Fibroblast of skin of scalp (primary cell): ENCODE measurements at regions not wholly inside any gene's neighbourhood (a gene's known extent, or its start where the extent isn't known, plus 50 kb on each side); places are given as distances from the start of the nearest gene placed in this dataset.
A peak's percentile ranks its signal among the peaks of the same experiment; 100 is the strongest.
"Not testable (repeated sequence)": the region's sequence is repeated elsewhere in the genome, so short reads cannot be mapped to it uniquely, and the experiment has no call there.

ENCODE experiments used
- DNase-seq: peaks from one replicate; pipeline ENCODE4 v3.0.0-alpha.2; 2013

- DNase-seq: peak; percentile 0
Measured at GRCh38 chrX:34238896-34239295, 106.8 kb upstream of the FAM47A start.

GRCh38 chrX:34230156-34230555 is 98.0 kb upstream of the FAM47A start:
- not testable (repeated sequence) for DNase-seq

- no peak for DNase-seq
Measured at GRCh38 chrX:34227804-34228203, 95.7 kb upstream of the FAM47A start.

- DNase-seq: no peak
Measured at GRCh38 chrX:34223574-34223973, 91.5 kb upstream of the FAM47A start.

GRCh38 chrX:34218063-34218462 is 85.9 kb upstream of the FAM47A start:
- DNase-seq: no peak

- no peak for DNase-seq
Measured at GRCh38 chrX:34197946-34198345, 65.8 kb upstream of the FAM47A start.
